HG03521 (cell line): ENCODE measurements at regions not wholly inside any gene's neighbourhood (a gene's known extent, or its start where the extent isn't known, plus 50 kb on each side); places are given as distances from the start of the nearest gene placed in this dataset.
"Not testable (repeated sequence)": the region's sequence is repeated elsewhere in the genome, so short reads cannot be mapped to it uniquely, and the experiment has no call there.

Experiments used
- ATAC-seq: cut with Tn5 transposase; IDR thresholded peaks from one replicate; pipeline ENCODE4 v1.9.1; 2021; ENCODE audit warnings: mild to moderate bottlenecking, moderate library complexity; ENCODE audit not compliant: unreplicated experiment

DNA sequence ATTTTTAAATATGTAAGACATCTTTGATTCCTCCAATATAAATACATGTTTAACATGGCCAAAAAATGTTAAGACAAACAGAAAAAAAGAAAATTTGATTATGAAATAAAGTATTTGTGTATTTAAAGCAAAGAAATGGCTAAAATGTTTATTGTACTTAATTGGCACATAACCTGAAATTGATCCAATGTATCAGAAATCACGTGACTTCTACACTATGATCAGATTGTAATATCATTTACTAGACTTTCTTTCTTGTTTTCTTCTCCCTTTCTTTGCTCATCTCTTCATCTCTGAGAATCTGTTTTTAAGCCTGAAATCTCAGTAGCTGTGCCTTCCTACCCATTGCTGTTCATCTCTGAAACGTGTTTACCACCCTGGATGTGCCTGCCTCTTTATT is 420.3 kb downstream of the RSL24D1 start:
- no peak for ATAC-seq

DNA sequence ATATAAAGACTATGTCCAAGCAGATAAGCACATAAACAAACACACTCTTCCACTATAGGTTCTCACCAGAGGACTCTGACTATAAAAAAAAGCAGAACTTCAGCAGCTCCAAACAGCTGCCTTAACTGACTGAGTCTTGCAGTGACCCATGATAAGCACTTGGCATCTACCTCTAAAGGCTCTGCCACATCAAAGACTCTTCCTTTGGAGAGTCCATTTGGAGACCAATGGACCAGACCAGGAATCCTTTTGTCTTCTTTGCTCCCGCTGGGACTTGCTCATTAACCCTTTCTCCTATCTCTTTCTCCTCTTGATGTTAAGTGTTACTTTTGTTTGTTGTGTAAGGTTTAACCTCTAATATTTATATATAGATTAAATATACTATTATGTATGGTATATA is 424.1 kb downstream of the RSL24D1 start:
- no peak for ATAC-seq

GRCh38 chr15:54749461-54749860 is 447.3 kb downstream of the RSL24D1 start:
- not testable (repeated sequence) for ATAC-seq

GRCh38 chr15:54722342-54722986 is 474.3 kb downstream of the RSL24D1 start:
- ATAC-seq: no peak

DNA sequence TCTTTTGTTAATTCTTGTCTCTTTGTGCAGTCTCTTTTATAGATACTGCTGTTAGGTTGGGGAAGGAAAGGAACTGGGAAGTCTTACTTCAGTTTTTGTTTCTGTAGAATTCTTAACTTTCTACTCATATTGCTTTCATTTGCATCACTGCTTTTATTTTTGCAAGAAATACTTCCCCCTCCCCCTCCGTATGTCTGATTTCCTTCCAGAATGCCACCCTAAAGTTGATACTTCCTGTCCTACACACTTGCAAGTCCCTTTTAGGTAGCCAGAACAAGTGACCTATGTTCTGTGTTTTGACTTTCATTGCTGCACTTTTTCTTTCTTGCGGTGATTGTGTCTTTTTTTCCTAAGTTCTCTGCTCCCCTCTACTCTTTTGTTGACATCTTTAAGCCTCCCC is 477.4 kb downstream of the RSL24D1 start:
- no peak for ATAC-seq

GRCh38 chr15:54707805-54708752 is 488.7 kb downstream of the RSL24D1 start:
- no peak for ATAC-seq

- no peak for ATAC-seq
Observed at GRCh38 chr15:54687628-54688027, 509.1 kb downstream of the RSL24D1 start.
